Neuron (in vitro differentiated cells): ENCODE measurements at regions not wholly inside any gene's neighbourhood (a gene's known extent, or its start where the extent isn't known, plus 50 kb on each side); places are given as distances from the start of the nearest gene placed in this dataset.

Source experiments
- H2AFZ ChIP-seq: one replicate; pipeline ENCODE4 v1.6.1; 2013; ENCODE audit warnings: low read depth, mild to moderate bottlenecking, inconsistent platforms, low read length, moderate library complexity
- H3K27me3 ChIP-seq: one replicate; pipeline ENCODE4 v1.6.1; 2013; ENCODE audit warnings: low read length; ENCODE audit not compliant: insufficient read depth
- H3K36me3 ChIP-seq: one replicate; pipeline ENCODE4 v1.6.1; 2013; ENCODE audit warnings: low read length; ENCODE audit not compliant: insufficient read depth
- H3K4me1 ChIP-seq: one replicate; pipeline ENCODE4 v1.6.1; 2013; ENCODE audit warnings: low read length; ENCODE audit not compliant: insufficient read depth
- H3K4me3 ChIP-seq: 2 replicates; pipeline ENCODE4 v1.5.1; 2013; ENCODE audit warnings: mild to moderate bottlenecking, low read length, moderate library complexity
- H3K9me3 ChIP-seq: one replicate; pipeline ENCODE4 v1.6.1; 2013; ENCODE audit warnings: low read length

- Histone ChIP-seq H2AFZ (no peak overlapping the region), H3K4me1 (peaks cover 9% of the 10 kb centered on the region), H3K4me3 (no peak overlapping the region), H3K36me3 (no peaks in the 10 kb centered on the region), H3K27me3 (no peaks in the 10 kb centered on the region), H3K9me3 (no peaks in the 10 kb centered on the region)
Measured at GRCh38 chr5:4078544-4078943, 482.9 kb downstream of the IRX1 start.

- H3K4me3 ChIP-seq, result no peak overlapping the region
- no peaks in the 10 kb centered on the region for H3K27me3 ChIP-seq
- H3K4me1 ChIP-seq, result peaks cover 9% of the 10 kb centered on the region
- no peak overlapping the region for H2AFZ ChIP-seq
- no peaks in the 10 kb centered on the region for H3K36me3 ChIP-seq
- no peaks in the 10 kb centered on the region for H3K9me3 ChIP-seq
Measured at GRCh38 chr5:4079831-4080230, 484.2 kb downstream of the IRX1 start.

- no peaks in the 10 kb centered on the region for H3K36me3 ChIP-seq
- H3K4me1 ChIP-seq, result peaks cover 9% of the 10 kb centered on the region
- H3K27me3 ChIP-seq, result no peaks in the 10 kb centered on the region
- no peak overlapping the region for H2AFZ ChIP-seq
- no peaks in the 10 kb centered on the region for H3K9me3 ChIP-seq
- no peak overlapping the region for H3K4me3 ChIP-seq
Measured at GRCh38 chr5:4080370-4080769, 484.7 kb downstream of the IRX1 start.

GRCh38 chr5:4081059-4081458 lies 485.4 kb downstream of the IRX1 start:
- peaks cover 9% of the 10 kb centered on the region for H3K4me1 ChIP-seq
- no peaks in the 10 kb centered on the region for H3K36me3 ChIP-seq
- H3K9me3 ChIP-seq, result no peaks in the 10 kb centered on the region
- no peak overlapping the region for H2AFZ ChIP-seq
- no peaks in the 10 kb centered on the region for H3K27me3 ChIP-seq
- H3K4me3 ChIP-seq, result no peak overlapping the region

- H3K4me1 ChIP-seq, result peaks cover 9% of the 10 kb centered on the region
- no peaks in the 10 kb centered on the region for H3K27me3 ChIP-seq
- H3K9me3 ChIP-seq, result no peaks in the 10 kb centered on the region
- no peak overlapping the region for H3K4me3 ChIP-seq
- H2AFZ ChIP-seq, result no peak overlapping the region
- no peaks in the 10 kb centered on the region for H3K36me3 ChIP-seq
Measured at GRCh38 chr5:4081466-4081865, 485.8 kb downstream of the IRX1 start.

- Histone ChIP-seq H3K27me3 (no peaks in the 10 kb centered on the region), H2AFZ (no peak overlapping the region), H3K4me3 (no peak overlapping the region), H3K36me3 (no peaks in the 10 kb centered on the region), H3K4me1 (peaks cover 9% of the 10 kb centered on the region), H3K9me3 (no peaks in the 10 kb centered on the region)
Measured at GRCh38 chr5:4082966-4083564, 487.4 kb downstream of the IRX1 start.

GRCh38 chr5:4083591-4084337 lies 488.1 kb downstream of the IRX1 start:
- H3K27me3 ChIP-seq, result no peaks in the 10 kb centered on the region
- peaks cover 9% of the 10 kb centered on the region for H3K4me1 ChIP-seq
- H3K9me3 ChIP-seq, result no peaks in the 10 kb centered on the region
- no peak overlapping the region for H2AFZ ChIP-seq
- H3K4me3 ChIP-seq, result no peak overlapping the region
- H3K36me3 ChIP-seq, result no peaks in the 10 kb centered on the region

GRCh38 chr5:4086081-4086480 lies 490.4 kb downstream of the IRX1 start:
- no peak overlapping the region for H2AFZ ChIP-seq
- no peak overlapping the region for H3K4me3 ChIP-seq
- no peaks in the 10 kb centered on the region for H3K9me3 ChIP-seq
- H3K27me3 ChIP-seq, result no peaks in the 10 kb centered on the region
- no peaks in the 10 kb centered on the region for H3K36me3 ChIP-seq
- H3K4me1 ChIP-seq, result peaks cover 2% of the 10 kb centered on the region

GRCh38 chr5:4087110-4087509 lies 491.5 kb downstream of the IRX1 start:
- Histone ChIP-seq H3K4me1 (no peaks in the 10 kb centered on the region), H2AFZ (no peak overlapping the region), H3K9me3 (no peaks in the 10 kb centered on the region), H3K27me3 (no peaks in the 10 kb centered on the region), H3K4me3 (no peak overlapping the region), H3K36me3 (no peaks in the 10 kb centered on the region)

- no peaks in the 10 kb centered on the region for H3K4me1 ChIP-seq
Measured at GRCh38 chr5:4089087-4089486, 493.5 kb downstream of the IRX1 start.

GRCh38 chr5:4093236-4093635 lies 497.6 kb downstream of the IRX1 start:
- Histone ChIP-seq H3K4me3 (no peak overlapping the region), H2AFZ (no peak overlapping the region), H3K4me1 (no peaks in the 10 kb centered on the region), H3K9me3 (no peaks in the 10 kb centered on the region), H3K36me3 (no peaks in the 10 kb centered on the region), H3K27me3 (no peaks in the 10 kb centered on the region)

More at GRCh38 chr5:4089087-4089486, 493.5 kb downstream of the IRX1 start:
- no peaks in the 10 kb centered on the region for H3K36me3 ChIP-seq
- no peak overlapping the region for H2AFZ ChIP-seq
- H3K4me3 ChIP-seq, result no peak overlapping the region
- H3K27me3 ChIP-seq, result no peaks in the 10 kb centered on the region
- no peaks in the 10 kb centered on the region for H3K9me3 ChIP-seq

- no peaks in the 10 kb centered on the region for H3K36me3 ChIP-seq
Measured at GRCh38 chr5:4093970-4094369, 498.3 kb downstream of the IRX1 start.

GRCh38 chr5:4095918-4096630 lies 500.4 kb downstream of the IRX1 start:
- no peak overlapping the region for H2AFZ ChIP-seq
- H3K27me3 ChIP-seq, result no peaks in the 10 kb centered on the region
- no peaks in the 10 kb centered on the region for H3K4me1 ChIP-seq
- no peaks in the 10 kb centered on the region for H3K9me3 ChIP-seq
- H3K36me3 ChIP-seq, result no peaks in the 10 kb centered on the region
- H3K4me3 ChIP-seq, result no peak overlapping the region

More at GRCh38 chr5:4093970-4094369, 498.3 kb downstream of the IRX1 start:
- no peak overlapping the region for H2AFZ ChIP-seq
- no peaks in the 10 kb centered on the region for H3K27me3 ChIP-seq
- no peaks in the 10 kb centered on the region for H3K4me1 ChIP-seq
- H3K4me3 ChIP-seq, result no peak overlapping the region
- H3K9me3 ChIP-seq, result no peaks in the 10 kb centered on the region
